IMR-90 (cell line): ENCODE measurements at regions not wholly inside any gene's neighbourhood (a gene's known extent, or its start where the extent isn't known, plus 50 kb on each side); places are given as distances from the start of the nearest gene placed in this dataset.

ENCODE experiments used
- ATAC-seq: fragments of 200-7000 bp; cut with Tn5 transposase; 2 replicates; pipeline ENCODE4 v1.9.1; 2020; ENCODE audit warnings: low read depth, mild to moderate bottlenecking, moderate library complexity
- BruUV-seq: library from RNA; stranded (reverse); fragments of 400-500 nt; replicated peaks from 2 replicates; lab custom pipeline; 2021; lab: Mats Ljungman, UMichigan
- CTCF ChIA-PET: fragments of 300-600 bp; formaldehyde crosslinking; extraction: SDS; loops from one replicate; lab custom pipeline; 2021; ENCODE audit warnings: antibody characterized with exemption; lab: Yijun Ruan, JAX
- POLR2A ChIA-PET: fragments of 300-600 bp; sonication (Branson Sonifier 250); formaldehyde crosslinking; loops from one replicate; lab custom pipeline; 2022; ENCODE audit warnings: antibody characterized with exemption; ENCODE audit not compliant: unreplicated experiment; lab: Charles Lee
- DNase-seq: peaks from one replicate; pipeline ENCODE4 v3.0.0; 2013
- H2AFZ ChIP-seq: replicated peaks from 2 replicates; pipeline ENCODE3; 2013; ENCODE audit warnings: low read length, mild to moderate bottlenecking; ENCODE audit not compliant: poor library complexity
- H2AK5ac ChIP-seq: 2 replicates; pipeline ENCODE4 v1.6.1; 2013; ENCODE audit warnings: low read depth, low read length, inconsistent platforms
- H2AK9ac ChIP-seq: replicated peaks from 2 replicates; pipeline ENCODE3; 2013; ENCODE audit warnings: mild to moderate bottlenecking, low read depth, low read length, moderate library complexity; ENCODE audit not compliant: poor library complexity
- H2BK120ac ChIP-seq: 2 replicates; pipeline ENCODE4 v1.6.1; 2013; ENCODE audit warnings: low read depth, low read length, inconsistent platforms
- H2BK15ac ChIP-seq: 3 replicates; pipeline ENCODE4 v1.6.1; 2013; ENCODE audit warnings: low read depth, low read length, inconsistent platforms
- H2BK20ac ChIP-seq: 2 replicates; pipeline ENCODE4 v1.6.1; 2013; ENCODE audit warnings: low read depth, mild to moderate bottlenecking, inconsistent platforms, low read length, moderate library complexity
- H2BK5ac ChIP-seq: 2 replicates; pipeline ENCODE4 v1.6.1; 2013; ENCODE audit warnings: mild to moderate bottlenecking, low read depth, low read length, inconsistent platforms; ENCODE audit not compliant: poor library complexity, severe bottlenecking
- H3K14ac ChIP-seq: replicated peaks from 2 replicates; pipeline ENCODE4 v1.6.1; 2013; ENCODE audit warnings: low read depth, low read length, inconsistent platforms
- H3K18ac ChIP-seq: 2 replicates; pipeline ENCODE4 v1.6.1; 2013; ENCODE audit warnings: low read depth, low read length, control low read depth
- H3K23ac ChIP-seq: 2 replicates; pipeline ENCODE4 v1.6.1; 2013; ENCODE audit warnings: low read depth, low read length, inconsistent platforms
- H3K27ac ChIP-seq: 2 replicates; pipeline ENCODE4 v1.5.1; 2013; ENCODE audit warnings: mild to moderate bottlenecking, control low read depth, low read length; ENCODE audit not compliant: insufficient read depth
- H3K27me3 ChIP-seq: 2 replicates; pipeline ENCODE4 v1.6.1; 2013; ENCODE audit warnings: low read length; ENCODE audit not compliant: control insufficient read depth, insufficient read depth
- H3K36me3 ChIP-seq: 2 replicates; pipeline ENCODE4 v1.6.1; 2013; ENCODE audit warnings: low read length, mixed read lengths; ENCODE audit not compliant: control insufficient read depth, insufficient read depth
- H3K4ac ChIP-seq: 2 replicates; pipeline ENCODE4 v1.6.1; 2013; ENCODE audit warnings: low read depth, low read length, inconsistent platforms
- H3K4me1 ChIP-seq: 2 replicates; pipeline ENCODE4 v1.6.1; 2013; ENCODE audit warnings: low read length, mixed read lengths; ENCODE audit not compliant: control insufficient read depth, insufficient read depth
- H3K4me2 ChIP-seq: 2 replicates; pipeline ENCODE4 v1.6.1; 2013; ENCODE audit warnings: low read depth, mild to moderate bottlenecking, control low read depth, low read length, moderate library complexity
- H3K4me3 ChIP-seq: 2 replicates; pipeline ENCODE4 v1.5.1; 2013; ENCODE audit warnings: low read depth, mild to moderate bottlenecking, control low read depth, low read length, moderate library complexity; ENCODE audit not compliant: insufficient read depth
- H3K56ac ChIP-seq: 2 replicates; pipeline ENCODE4 v1.6.1; 2013; ENCODE audit warnings: low read length, inconsistent platforms; ENCODE audit not compliant: insufficient read depth; ENCODE audit errors: extremely low read depth
- H3K79me1 ChIP-seq, 2 experiments: 2 replicates each; pipeline ENCODE4 v1.6.1; 2013; ENCODE audit warnings: low read length in 2 of 2, inconsistent platforms in 1 of 2, low read depth in 1 of 2
- H3K9ac ChIP-seq: 2 replicates; pipeline ENCODE4 v1.6.1; 2013; ENCODE audit warnings: low read depth, low read length, control low read depth
- H3K9me1 ChIP-seq: 2 replicates; pipeline ENCODE4 v1.6.1; 2013; ENCODE audit warnings: low read length, inconsistent platforms; ENCODE audit not compliant: insufficient read depth
- H3K9me3 ChIP-seq: 2 replicates; pipeline ENCODE4 v1.6.1; 2013; ENCODE audit warnings: low read length; ENCODE audit not compliant: control insufficient read depth, insufficient read depth
- H4K20me1 ChIP-seq: 2 replicates; pipeline ENCODE4 v1.6.1; 2013; ENCODE audit warnings: low read length, inconsistent platforms; ENCODE audit not compliant: insufficient read depth
- H4K5ac ChIP-seq: 2 replicates; pipeline ENCODE4 v1.6.1; 2013; ENCODE audit warnings: mild to moderate bottlenecking, low read depth, low read length, control low read depth
- H4K8ac ChIP-seq, 2 experiments: 2 replicates each; pipeline ENCODE4 v1.6.1; 2013; ENCODE audit warnings: low read depth in 2 of 2, low read length in 2 of 2, control low read depth in 1 of 2, inconsistent platforms in 1 of 2
- H4K91ac ChIP-seq: 2 replicates; pipeline ENCODE4 v1.6.1; 2013; ENCODE audit warnings: low read depth, low read length, inconsistent platforms; ENCODE audit not compliant: insufficient read depth
- BHLHE40 ChIP-seq: fragments of 150-350 bp; IDR thresholded peaks from 2 replicates; pipeline ENCODE4 v1.6.1; 2016; ENCODE audit warnings: mild to moderate bottlenecking, low read depth, low read length
- CEBPB ChIP-seq: IDR thresholded peaks from 2 replicates; pipeline ENCODE4 v1.6.1; 2012; ENCODE audit warnings: low read depth, low read length, improper control_type of control experiment
- CHD1 ChIP-seq: IDR thresholded peaks from 2 replicates; pipeline ENCODE4 v1.6.1; 2012; ENCODE audit warnings: low read depth, low read length, improper control_type of control experiment
- FOS ChIP-seq: fragments of 150-350 bp; IDR thresholded peaks from 2 replicates; pipeline ENCODE4 v1.6.1; 2016; ENCODE audit warnings: low read depth, low read length
- MAFK ChIP-seq: IDR thresholded peaks from 2 replicates; pipeline ENCODE4 v1.6.1; 2012; ENCODE audit warnings: low read depth, low read length, improper control_type of control experiment
- MAZ ChIP-seq: IDR thresholded peaks from 2 replicates; pipeline ENCODE4 v1.6.1; 2012; ENCODE audit warnings: low read depth, mild to moderate bottlenecking, low read length, improper control_type of control experiment, moderate library complexity, borderline replicate concordance
- MXI1 ChIP-seq: IDR thresholded peaks from 2 replicates; pipeline ENCODE4 v1.6.1; 2012; ENCODE audit warnings: low read depth, mild to moderate bottlenecking, low read length, moderate library complexity, borderline replicate concordance
- NFE2L2 ChIP-seq: fragments of 150-350 bp; IDR thresholded peaks from 2 replicates; pipeline ENCODE4 v1.6.1; 2016; ENCODE audit warnings: low read depth, mild to moderate bottlenecking, low read length
- POLR2A ChIP-seq: IDR thresholded peaks from 2 replicates; pipeline ENCODE4 v1.6.1; 2012; ENCODE audit warnings: mild to moderate bottlenecking, low read depth, low read length
- RAD21 ChIP-seq: IDR thresholded peaks from 2 replicates; pipeline ENCODE4 v1.6.1; 2012; ENCODE audit warnings: low read length, improper control_type of control experiment
- RCOR1 ChIP-seq: IDR thresholded peaks from 2 replicates; pipeline ENCODE4 v1.6.1; 2012; ENCODE audit warnings: mild to moderate bottlenecking, low read length, improper control_type of control experiment; ENCODE audit not compliant: insufficient replicate concordance
- RFX5 ChIP-seq: IDR thresholded peaks from 2 replicates; pipeline ENCODE4 v1.8.0; 2012; ENCODE audit warnings: low read depth, mild to moderate bottlenecking, low read length, moderate library complexity
- SMC3 ChIP-seq: fragments of 150-350 bp; IDR thresholded peaks from 2 replicates; pipeline ENCODE4 v1.6.1; 2016; ENCODE audit warnings: low read depth, mild to moderate bottlenecking, antibody characterized with exemption, low read length, moderate library complexity
- WGBS, 2 experiments: methylation state at CpG; one replicate each; pipeline versions ENCODE4 v1.1.5 to v1.1.7; 2013; ENCODE audit warnings: missing lambda C conversion rate in 2 of 2; ENCODE audit not compliant: insufficient read length in 1 of 2; ENCODE audit errors: extremely low coverage in 2 of 2; 5-methylcytosine and 5-hydroxymethylcytosine counted together
- dilution Hi-C: fragments of 300-500 bp; cut with HindIII; formaldehyde crosslinking; loops from one replicate; pipeline ENCODE4 v1.14.3; 2018; ENCODE audit warnings: low sequenced_read_pairs; ENCODE audit not compliant: unreplicated experiment
- in situ Hi-C: fragments of 300-500 bp; cut with MboI; formaldehyde crosslinking; loops from 3 replicates; pipeline ENCODE4 v1.14.3; 2019; ENCODE audit warnings: low sequenced_read_pairs, inconsistent platforms, mixed read lengths
- intact Hi-C: fragments of 100-400 bp; cut with micrococcal nuclease; formaldehyde crosslinking; loops from 2 replicates; pipeline ENCODE4 v1.10.0; 2022
- TF ChIP-seq, protein P1 (sequence below): conservative IDR thresholded peaks from 2 replicates; pipeline ENCODE4 v1.5.1; 2012; ENCODE audit warnings: mild to moderate bottlenecking, low read depth, low read length, improper control_type of control experiment
- TF ChIP-seq, protein P2 (sequence below): fragments of 150-350 bp; IDR thresholded peaks from 2 replicates; pipeline ENCODE4 v1.6.1; 2016; ENCODE audit warnings: low read depth, mild to moderate bottlenecking, low read length, moderate library complexity, borderline replicate concordance
- TF ChIP-seq, protein P3 (sequence below): fragments of 150-350 bp; IDR thresholded peaks from 2 replicates; pipeline ENCODE4 v1.6.1; 2017; ENCODE audit warnings: mild to moderate bottlenecking, antibody characterized with exemption, low read length, low read depth

DNA sequence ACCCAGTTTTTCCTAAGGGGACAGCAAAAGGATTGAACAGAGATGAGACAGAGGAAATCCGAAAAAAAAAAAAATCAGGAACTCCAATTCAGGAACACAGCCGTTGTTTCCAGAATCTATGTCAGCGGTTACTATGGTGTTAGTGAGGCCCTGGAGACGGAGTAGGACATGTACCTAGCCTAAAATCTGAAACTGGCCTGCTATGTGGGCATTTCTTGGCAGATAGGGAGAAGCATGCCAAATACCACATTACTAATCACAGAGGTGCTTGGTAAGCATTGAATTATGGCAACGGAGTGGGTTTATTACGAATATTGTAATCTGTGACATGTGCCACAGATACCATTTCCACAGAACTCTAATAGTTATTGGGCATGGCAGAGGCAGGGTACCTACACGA is 530.6 kb downstream of the CCDC85A start:
- H3K14ac ChIP-seq: no peak overlapping the region

More for the DNA sequence above, 530.6 kb downstream of the CCDC85A start:
- CTCF ChIA-PET: no interaction called here
- Histone ChIP-seq H2AK5ac (no peak overlapping the region), H3K9me3 (no peaks in the 10 kb centered on the region), H2BK15ac (no peak overlapping the region), H4K8ac (no peak overlapping the region), H4K20me1 (no peaks in the 10 kb centered on the region), H3K27me3 (no peaks in the 10 kb centered on the region), H3K56ac (no peak overlapping the region), H2AFZ (no peak overlapping the region), H3K23ac (no peak overlapping the region), H3K79me1 (no peaks in the 10 kb centered on the region), H3K36me3 (no peaks in the 10 kb centered on the region), H4K5ac (no peak overlapping the region), H2BK120ac (no peak overlapping the region), H3K4ac (no peak overlapping the region), H3K18ac (no peak overlapping the region), H3K4me3 (no peak overlapping the region), H2AK9ac (no peak overlapping the region), H3K4me2 (no peak overlapping the region), H2BK5ac (no peak overlapping the region), H3K9me1 (no peaks in the 10 kb centered on the region), H3K27ac (no peak overlapping the region), H4K91ac (no peak overlapping the region), H3K4me1 (no peaks in the 10 kb centered on the region), H3K9ac (no peak overlapping the region), H2BK20ac (no peak overlapping the region)
- no TSS peak for BruUV-seq
- no peak for DNase-seq
- ATAC-seq: no peak
- dilution Hi-C loops: no loop called here
- in situ Hi-C loops: no loop called here
- POLR2A ChIA-PET: no interaction called here
- TF ChIP-seq MAFK (no peak), CEBPB (no peak), CHD1 (no peak), NFE2L2 (no peak), BHLHE40 (no peak), SMC3 (no peak), RAD21 (no peak), MAZ (no peak), RCOR1 (no peak), FOS (no peak), POLR2A (no peak), RFX5 (no peak), MXI1 (no peak)
- TF ChIP-seq, protein P1, sequence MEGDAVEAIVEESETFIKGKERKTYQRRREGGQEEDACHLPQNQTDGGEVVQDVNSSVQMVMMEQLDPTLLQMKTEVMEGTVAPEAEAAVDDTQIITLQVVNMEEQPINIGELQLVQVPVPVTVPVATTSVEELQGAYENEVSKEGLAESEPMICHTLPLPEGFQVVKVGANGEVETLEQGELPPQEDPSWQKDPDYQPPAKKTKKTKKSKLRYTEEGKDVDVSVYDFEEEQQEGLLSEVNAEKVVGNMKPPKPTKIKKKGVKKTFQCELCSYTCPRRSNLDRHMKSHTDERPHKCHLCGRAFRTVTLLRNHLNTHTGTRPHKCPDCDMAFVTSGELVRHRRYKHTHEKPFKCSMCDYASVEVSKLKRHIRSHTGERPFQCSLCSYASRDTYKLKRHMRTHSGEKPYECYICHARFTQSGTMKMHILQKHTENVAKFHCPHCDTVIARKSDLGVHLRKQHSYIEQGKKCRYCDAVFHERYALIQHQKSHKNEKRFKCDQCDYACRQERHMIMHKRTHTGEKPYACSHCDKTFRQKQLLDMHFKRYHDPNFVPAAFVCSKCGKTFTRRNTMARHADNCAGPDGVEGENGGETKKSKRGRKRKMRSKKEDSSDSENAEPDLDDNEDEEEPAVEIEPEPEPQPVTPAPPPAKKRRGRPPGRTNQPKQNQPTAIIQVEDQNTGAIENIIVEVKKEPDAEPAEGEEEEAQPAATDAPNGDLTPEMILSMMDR: no peak
- TF ChIP-seq, protein P2, sequence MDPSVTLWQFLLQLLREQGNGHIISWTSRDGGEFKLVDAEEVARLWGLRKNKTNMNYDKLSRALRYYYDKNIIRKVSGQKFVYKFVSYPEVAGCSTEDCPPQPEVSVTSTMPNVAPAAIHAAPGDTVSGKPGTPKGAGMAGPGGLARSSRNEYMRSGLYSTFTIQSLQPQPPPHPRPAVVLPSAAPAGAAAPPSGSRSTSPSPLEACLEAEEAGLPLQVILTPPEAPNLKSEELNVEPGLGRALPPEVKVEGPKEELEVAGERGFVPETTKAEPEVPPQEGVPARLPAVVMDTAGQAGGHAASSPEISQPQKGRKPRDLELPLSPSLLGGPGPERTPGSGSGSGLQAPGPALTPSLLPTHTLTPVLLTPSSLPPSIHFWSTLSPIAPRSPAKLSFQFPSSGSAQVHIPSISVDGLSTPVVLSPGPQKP: no peak
- TF ChIP-seq, protein P3, sequence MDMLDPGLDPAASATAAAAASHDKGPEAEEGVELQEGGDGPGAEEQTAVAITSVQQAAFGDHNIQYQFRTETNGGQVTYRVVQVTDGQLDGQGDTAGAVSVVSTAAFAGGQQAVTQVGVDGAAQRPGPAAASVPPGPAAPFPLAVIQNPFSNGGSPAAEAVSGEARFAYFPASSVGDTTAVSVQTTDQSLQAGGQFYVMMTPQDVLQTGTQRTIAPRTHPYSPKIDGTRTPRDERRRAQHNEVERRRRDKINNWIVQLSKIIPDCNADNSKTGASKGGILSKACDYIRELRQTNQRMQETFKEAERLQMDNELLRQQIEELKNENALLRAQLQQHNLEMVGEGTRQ: no peak
- intact Hi-C loops: no loop called here
- no CpG with 5 or more reads among the region's 7 CpGs for WGBS, 2 experiments
